H1 (cell line): ENCODE measurements at regions not wholly inside any gene's neighbourhood (a gene's known extent, or its start where the extent isn't known, plus 50 kb on each side); places are given as distances from the start of the nearest gene placed in this dataset.

Experiments
- CTCF ChIA-PET: fragments of 300-600 bp; sonication (Branson Sonifier 250); formaldehyde crosslinking; loops from one replicate; lab custom pipeline; 2021; ENCODE audit not compliant: partially characterized antibody; lab: Charles Lee
- POLR2A ChIA-PET: fragments of 300-600 bp; sonication (Branson Sonifier 250); formaldehyde crosslinking; loops from one replicate; lab custom pipeline; 2021; ENCODE audit warnings: inconsistent platforms; ENCODE audit not compliant: partially characterized antibody; lab: Charles Lee
- DNase-seq, 2 experiments: peaks; one replicate each; pipeline versions ENCODE4 v3.0.0 to v3.0.0-alpha.2; 2010 to 2022; ENCODE audit warnings: low spot score in 2 of 2, low read depth in 1 of 2, mixed read lengths in 1 of 2
- FAIRE-seq: peaks from 2 replicates; lab custom pipeline; 2011; peaks lifted over from hg19 to GRCh38; lab: Jason Lieb, UNC
- H2AFZ ChIP-seq: 2 replicates; pipeline ENCODE4 v1.8.1; 2012; ENCODE audit warnings: low read length, inconsistent platforms
- H2AK5ac ChIP-seq: 2 replicates; pipeline ENCODE4 v1.6.1; 2013; ENCODE audit warnings: low read depth, low read length
- H2BK120ac ChIP-seq: replicated peaks from 2 replicates; pipeline ENCODE3; 2013; ENCODE audit warnings: low read depth, low read length, inconsistent platforms
- H2BK12ac ChIP-seq: 2 replicates; pipeline ENCODE4 v1.6.1; 2013; ENCODE audit warnings: low read depth, low read length
- H2BK15ac ChIP-seq: 2 replicates; pipeline ENCODE4 v1.6.1; 2013; ENCODE audit warnings: low read length
- H2BK20ac ChIP-seq: 2 replicates; pipeline ENCODE4 v1.6.1; 2013; ENCODE audit warnings: low read length
- H2BK5ac ChIP-seq: 2 replicates; pipeline ENCODE4 v1.6.1; 2013; ENCODE audit warnings: low read depth, low read length
- H3K14ac ChIP-seq: 2 replicates; pipeline ENCODE4 v1.6.1; 2013; ENCODE audit warnings: inconsistent platforms; ENCODE audit not compliant: insufficient read length
- H3K18ac ChIP-seq: 2 replicates; pipeline ENCODE4 v1.6.1; 2013; ENCODE audit warnings: low read length; ENCODE audit errors: extremely low read depth
- H3K23ac ChIP-seq: 2 replicates; pipeline ENCODE4 v1.6.1; 2013; ENCODE audit warnings: inconsistent platforms; ENCODE audit not compliant: insufficient read length
- H3K23me2 ChIP-seq: 2 replicates; pipeline ENCODE4 v1.6.1; 2013; ENCODE audit warnings: low read depth, low read length
- H3K27ac ChIP-seq: 2 replicates; pipeline ENCODE4 v1.6.1; 2011; ENCODE audit warnings: low read depth, low read length, inconsistent platforms
- H3K27me3 ChIP-seq, 4 experiments: replicated peaks in 1 of 4; 1 replicate in 1 of 4; 2 replicates in 3 of 4; pipeline versions ENCODE4 v1.6.1 to v1.8.1; 2011 to 2013; ENCODE audit warnings: low read length in 3 of 4, mild to moderate bottlenecking in 3 of 4, inconsistent platforms in 2 of 4, mixed read lengths in 2 of 4, moderate library complexity in 1 of 4; ENCODE audit not compliant: control insufficient read depth in 3 of 4, insufficient read depth in 3 of 4; ENCODE audit errors: extremely low read depth in 1 of 4
- H3K36me3 ChIP-seq, 4 experiments: 2 replicates each; pipeline versions ENCODE4 v1.6.1 to v1.8.1; 2011 to 2013; ENCODE audit warnings: mild to moderate bottlenecking in 4 of 4, low read length in 3 of 4, moderate library complexity in 2 of 4, control low read depth in 1 of 4, inconsistent platforms in 1 of 4; ENCODE audit not compliant: insufficient read depth in 4 of 4, control insufficient read depth in 2 of 4
- H3K4ac ChIP-seq: replicated peaks from 2 replicates; pipeline ENCODE3; 2013; ENCODE audit warnings: low read length, low read depth, mixed read lengths, inconsistent platforms; ENCODE audit not compliant: insufficient read length
- H3K4me1 ChIP-seq, 4 experiments: replicated peaks in 1 of 4; 1 replicate in 1 of 4; 2 replicates in 3 of 4; pipeline versions ENCODE4 v1.6.1 to v1.8.1; 2011 to 2013; ENCODE audit warnings: low read length in 3 of 4, inconsistent platforms in 2 of 4, mixed read lengths in 1 of 4; ENCODE audit not compliant: insufficient read depth in 4 of 4, control insufficient read depth in 3 of 4
- H3K4me2 ChIP-seq, 2 experiments: 2 replicates each; pipeline versions ENCODE4 v1.6.1 to v1.8.1; 2011 to 2013; ENCODE audit warnings: low read depth in 2 of 2, low read length in 2 of 2, control low read depth in 1 of 2, inconsistent platforms in 1 of 2, mild to moderate bottlenecking in 1 of 2; ENCODE audit not compliant: insufficient read depth in 1 of 2
- H3K4me3 ChIP-seq, 4 experiments: fragments of 200-600, 300-600 bp in 1 of 4; sonication (generic), shearing (Covaris generic), sonication (Bioruptor Twin) in 1 of 4; 2 replicates each; pipeline versions ENCODE4 v1.5.1 to v1.8.1; 2011 to 2016; ENCODE audit warnings: low read length in 4 of 4, low read depth in 3 of 4, control low read depth in 2 of 4, inconsistent platforms in 2 of 4, mild to moderate bottlenecking in 2 of 4, mixed read lengths in 1 of 4, moderate library complexity in 1 of 4; ENCODE audit not compliant: insufficient read depth in 2 of 4; ENCODE audit errors: extremely low read depth in 1 of 4
- H3K56ac ChIP-seq: replicated peaks from 2 replicates; pipeline ENCODE3; 2013; ENCODE audit warnings: low read depth, mild to moderate bottlenecking, mixed read lengths, low read length, inconsistent platforms; ENCODE audit not compliant: insufficient read length
- H3K79me1 ChIP-seq: 2 replicates; pipeline ENCODE4 v1.6.1; 2013; ENCODE audit warnings: low read depth, low read length, control low read depth
- H3K79me2 ChIP-seq, 2 experiments: 2 replicates each; pipeline versions ENCODE4 v1.6.1 to v1.8.1; 2012 to 2013; ENCODE audit warnings: low read length in 2 of 2, mild to moderate bottlenecking in 2 of 2, inconsistent platforms in 1 of 2; ENCODE audit not compliant: insufficient read depth in 2 of 2, control insufficient read depth in 1 of 2
- H3K9ac ChIP-seq, 4 experiments: replicated peaks in 1 of 4; 1 replicate in 1 of 4; 2 replicates in 3 of 4; pipeline versions ENCODE4 v1.6.1 to v1.8.1; 2011 to 2013; ENCODE audit warnings: low read depth in 3 of 4, low read length in 3 of 4, control low read depth in 2 of 4, mild to moderate bottlenecking in 2 of 4, moderate library complexity in 2 of 4, inconsistent platforms in 1 of 4; ENCODE audit errors: extremely low read depth in 1 of 4
- H3K9me3 ChIP-seq, 2 experiments: 2 replicates each; pipeline versions ENCODE4 v1.6.1 to v1.8.1; 2012 to 2013; ENCODE audit warnings: mild to moderate bottlenecking in 2 of 2, moderate library complexity in 2 of 2, control low read depth in 1 of 2, inconsistent platforms in 1 of 2, low read depth in 1 of 2, low read length in 1 of 2, mixed read lengths in 1 of 2; ENCODE audit not compliant: insufficient read depth in 2 of 2
- H4K20me1 ChIP-seq, 2 experiments: replicated peaks in 1 of 2; 2 replicates each; pipeline versions ENCODE3 to v1.8.1; 2011 to 2013; ENCODE audit warnings: inconsistent platforms in 2 of 2, low read length in 2 of 2, mild to moderate bottlenecking in 1 of 2; ENCODE audit not compliant: insufficient read depth in 2 of 2, control insufficient read depth in 1 of 2
- H4K5ac ChIP-seq: 2 replicates; pipeline ENCODE4 v1.6.1; 2013; ENCODE audit warnings: low read length, low read depth, mixed read lengths, inconsistent platforms; ENCODE audit not compliant: insufficient read length
- H4K8ac ChIP-seq: 2 replicates; pipeline ENCODE4 v1.8.0; 2013; ENCODE audit warnings: mild to moderate bottlenecking, moderate library complexity, low read length, inconsistent platforms; ENCODE audit not compliant: insufficient read depth; ENCODE audit errors: extremely low read depth
- H4K91ac ChIP-seq: replicated peaks from 2 replicates; pipeline ENCODE3; 2013; ENCODE audit warnings: low read length, mixed read lengths, inconsistent platforms; ENCODE audit not compliant: insufficient read length
- EGR1 ChIP-seq: IDR thresholded peaks from 2 replicates; pipeline ENCODE4 v1.6.1; 2011; ENCODE audit warnings: low read depth, low read length, borderline replicate concordance
- HDAC2 ChIP-seq, 2 experiments: fragments of 300-600 bp in 1 of 2; sonication (generic) in 1 of 2; IDR thresholded peaks; 2 replicates each; pipeline ENCODE4 v1.6.1; 2011 to 2012; ENCODE audit warnings: low read depth in 2 of 2, low read length in 2 of 2, mild to moderate bottlenecking in 2 of 2, moderate library complexity in 2 of 2, borderline replicate concordance in 1 of 2, inconsistent platforms in 1 of 2
- POLR2AphosphoS5 ChIP-seq: IDR thresholded peaks from 2 replicates; pipeline ENCODE4 v1.6.1; 2011; ENCODE audit warnings: low read depth, low read length
- SIX5 ChIP-seq: IDR thresholded peaks from 2 replicates; pipeline ENCODE4 v1.6.1; 2011; ENCODE audit warnings: mild to moderate bottlenecking, low read depth, low read length
- SUZ12 ChIP-seq: fragments of 200-600 bp; sonication (generic); IDR thresholded peaks from 2 replicates; pipeline ENCODE4 v1.6.1; 2012; ENCODE audit warnings: mild to moderate bottlenecking, inconsistent platforms, low read length, moderate library complexity, mixed read lengths
- TAF7 ChIP-seq: optimal IDR thresholded peaks from 2 replicates; pipeline ENCODE3; 2011; ENCODE audit warnings: low read depth, mild to moderate bottlenecking, inconsistent platforms, low read length, moderate library complexity, borderline replicate concordance
- WGBS, 2 experiments: shearing (Covaris generic) in 1 of 2; methylation state at CpG; one replicate each; pipeline versions ENCODE4 v1.1.6 to v1.1.7; 2013 to 2015; ENCODE audit warnings: low lambda C conversion rate in 2 of 2, mixed read lengths in 2 of 2, inconsistent platforms in 1 of 2, low coverage in 1 of 2, missing lambda C conversion rate in 1 of 2; ENCODE audit not compliant: insufficient replicate concordance in 2 of 2, insufficient coverage in 1 of 2, insufficient read length in 1 of 2; ENCODE audit errors: extremely low coverage in 1 of 2, missing lambda C conversion rate in 1 of 2; 5-methylcytosine and 5-hydroxymethylcytosine counted together

- Histone ChIP-seq H3K23ac (no peak overlapping the region), H3K23me2 (no peaks in the 10 kb centered on the region), H2BK5ac (no peak overlapping the region), H2BK12ac (no peak overlapping the region), H2AFZ (no peak overlapping the region), H3K14ac (no peak overlapping the region), H3K4ac (no peak overlapping the region), H3K4me3 (no peak overlapping the region), H3K79me2 (no peaks in the 10 kb centered on the region), H3K79me1 (no peaks in the 10 kb centered on the region), H2BK120ac (no peak overlapping the region), H4K5ac (no peak overlapping the region), H3K9ac (no peak overlapping the region), H3K27me3 (no peaks in the 10 kb centered on the region), H2AK5ac (no peak overlapping the region), H4K8ac (no peak overlapping the region), H3K36me3 (no peaks in the 10 kb centered on the region), H2BK15ac (no peak overlapping the region), H3K18ac (no peak overlapping the region), H3K27ac (no peak overlapping the region), H3K4me2 (no peak overlapping the region), H3K4me1 (no peaks in the 10 kb centered on the region), H4K91ac (no peak overlapping the region), H3K9me3 (no peaks in the 10 kb centered on the region), H2BK20ac (no peak overlapping the region), H3K56ac (no peak overlapping the region), H4K20me1 (no peaks in the 10 kb centered on the region)
- CTCF ChIA-PET: interaction anchor here (0.7 to 1.3 kb wide), 3 partner anchors 10 to 177 kb away, joined by 3 to 4 read pairs (median 4); no protein-coding TSS in a partner anchor
- no peak for FAIRE-seq
- WGBS, 2 experiments: 91% methylated on average over 3 of the region's 3 CpGs; no CpG with 5 or more reads in 1 of the 2 experiments
- TF ChIP-seq SIX5 (no peak), EGR1 (no peak), HDAC2 (IDR thresholded peaks at IDR 0.05; ENCODE audit: borderline replicate concordance in 1 of 2, low read depth in 2 of 2, low read length in 2 of 2) (no peak), SUZ12 (no peak), POLR2AphosphoS5 (no peak), TAF7 (no peak)
- POLR2A ChIA-PET: no interaction called here
- no peak for DNase-seq
Observed at GRCh38 chr1:186595969-186596368, 84.3 kb downstream of the PTGS2 start.
